UCSD-AML1 (cell line): ENCODE measurements at regions not wholly inside any gene's neighbourhood (a gene's known extent, or its start where the extent isn't known, plus 50 kb on each side); places are given as distances from the start of the nearest gene placed in this dataset.

Source experiments
- DNase-seq: peaks from one replicate; lab custom pipeline; 2025; ENCODE audit not compliant: unreplicated experiment; lab: John Stamatoyannopoulos, UW

GRCh38 chr5:15266229-15266628, 233.8 kb upstream of the FBXL7 start:
- no peak for DNase-seq

DNA sequence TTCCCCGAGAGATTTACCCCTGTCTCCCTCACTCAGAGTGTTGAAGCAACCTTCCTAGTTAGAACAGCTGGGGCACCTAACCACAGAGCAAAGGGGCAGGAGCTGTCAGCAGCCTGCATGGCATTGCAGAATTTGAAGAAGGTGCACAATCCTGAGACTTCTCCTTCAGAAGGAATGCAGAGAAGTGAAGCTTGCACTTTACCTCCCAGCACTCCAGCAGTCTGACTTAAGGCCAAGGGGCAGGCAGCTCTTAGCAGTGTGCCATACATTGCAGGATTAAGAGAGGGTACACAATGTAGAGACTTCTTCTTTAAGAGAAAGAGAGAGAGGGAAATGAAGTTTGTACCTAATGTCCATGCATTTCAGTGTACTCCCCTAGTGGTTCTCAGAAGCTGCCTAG, 236.0 kb upstream of the FBXL7 start:
- DNase-seq, result no peak

DNA sequence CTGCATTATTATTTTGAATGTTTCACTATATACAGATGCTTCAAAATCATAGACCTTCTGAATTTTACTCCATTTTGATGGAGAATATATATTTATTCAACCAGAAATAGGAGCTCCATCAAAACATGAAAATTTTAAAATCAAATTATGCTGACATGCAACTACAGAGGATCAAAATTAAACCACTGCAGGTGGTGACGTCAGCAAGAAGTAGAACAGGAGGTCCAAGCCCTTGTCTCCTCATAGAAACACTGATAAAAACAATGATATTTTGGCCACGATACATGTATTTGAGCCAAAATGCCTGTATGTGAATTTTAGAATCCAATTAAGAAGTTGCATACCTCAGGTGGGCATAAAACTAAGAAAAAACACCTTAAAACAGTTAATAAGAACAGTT, 236.6 kb upstream of the FBXL7 start:
- no peak for DNase-seq

GRCh38 chr5:15261269-15261995, 238.5 kb upstream of the FBXL7 start:
- DNase-seq, result no peak

- DNase-seq, result no peak
Observed at GRCh38 chr5:15260356-15261268, 239.4 kb upstream of the FBXL7 start.

GRCh38 chr5:15256485-15256884, 243.5 kb upstream of the FBXL7 start:
- DNase-seq, result no peak

GRCh38 chr5:15255576-15255975, 244.4 kb upstream of the FBXL7 start:
- no peak for DNase-seq

DNA sequence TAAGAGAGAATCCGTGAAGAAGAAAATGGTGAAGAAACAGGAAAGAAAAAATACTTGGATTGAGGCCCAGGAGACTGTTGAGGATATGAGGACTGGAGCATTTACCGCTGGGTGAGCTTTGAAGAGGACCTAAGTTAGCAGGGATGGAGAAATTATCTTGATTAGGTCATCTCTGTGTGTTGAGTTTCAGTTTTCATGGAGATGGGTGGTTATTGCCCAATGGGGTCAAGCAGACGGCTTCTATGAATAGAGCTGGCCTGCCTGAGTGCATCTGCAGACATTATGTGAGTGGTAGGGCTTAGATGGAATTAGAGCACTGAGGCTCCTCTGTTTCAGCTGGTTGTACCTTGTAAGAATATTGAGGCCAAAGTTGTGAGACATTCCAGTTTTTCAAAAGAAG, 245.4 kb upstream of the FBXL7 start:
- no peak for DNase-seq

GRCh38 chr5:15252331-15252730, 247.6 kb upstream of the FBXL7 start:
- DNase-seq, result no peak

GRCh38 chr5:15249152-15249551, 250.8 kb upstream of the FBXL7 start:
- DNase-seq, result no peak

- DNase-seq, result no peak
Observed at GRCh38 chr5:15248731-15249130, 251.2 kb upstream of the FBXL7 start.

- no peak for DNase-seq
Observed at GRCh38 chr5:15245913-15246312, 254.1 kb upstream of the FBXL7 start.

DNA sequence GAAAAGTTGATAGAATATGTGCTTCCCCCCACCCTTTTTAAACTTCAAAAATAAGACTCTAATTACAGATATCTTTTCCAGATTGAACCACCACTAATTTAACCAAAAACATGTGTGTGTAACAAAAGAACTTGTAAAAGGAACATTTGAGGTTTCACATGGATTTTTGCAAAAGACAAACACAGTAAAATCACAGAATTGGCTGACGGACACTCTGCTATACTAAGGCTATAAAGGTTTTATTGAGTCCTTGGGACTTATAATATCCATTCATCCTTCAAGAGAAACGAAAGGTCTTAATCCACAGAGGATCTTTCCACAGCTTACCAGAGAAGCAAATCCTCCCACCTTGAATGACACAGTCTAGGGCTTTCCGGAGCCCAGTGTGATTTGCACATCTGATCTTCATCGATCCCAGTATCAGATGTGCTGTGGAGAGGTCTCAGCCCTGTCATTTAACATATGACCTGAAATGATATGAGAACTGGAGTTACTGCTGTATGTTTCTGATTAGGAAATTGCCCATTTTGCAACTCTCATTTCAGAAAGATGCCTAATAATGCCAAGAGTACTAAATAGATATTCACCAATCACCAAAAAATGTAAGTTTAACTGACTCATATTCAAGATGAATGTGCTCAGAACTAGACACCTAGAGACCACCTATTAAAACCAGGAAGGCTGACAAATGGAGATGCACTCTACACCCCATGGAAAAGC, 256.5 kb upstream of the FBXL7 start:
- DNase-seq, result no peak

DNA sequence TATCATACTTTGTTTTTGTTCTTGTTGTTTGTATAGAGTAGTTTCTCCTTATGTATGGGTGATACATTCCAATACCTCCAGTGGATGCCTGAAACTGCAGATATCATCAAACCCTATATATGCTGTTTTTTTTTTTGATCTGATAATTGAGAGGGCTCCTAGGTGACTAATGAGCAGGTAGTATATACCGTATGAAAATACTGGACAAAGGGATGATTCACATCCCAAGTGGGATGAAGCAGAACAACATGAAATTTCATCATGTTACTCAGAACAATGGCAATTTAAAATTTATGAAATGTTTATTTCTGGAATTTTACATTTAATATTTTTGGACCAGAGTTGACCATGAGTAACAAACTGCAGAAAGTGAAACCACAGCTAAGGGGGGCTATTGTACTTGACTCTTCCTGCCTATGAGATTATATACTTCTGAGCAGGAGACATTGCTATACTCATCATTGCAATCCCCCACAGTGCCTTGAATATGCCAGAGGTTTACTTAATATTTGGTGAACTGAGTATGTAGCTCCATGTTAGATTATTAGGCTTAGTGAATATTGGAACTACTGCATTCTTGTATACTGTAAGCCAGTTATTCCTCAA, 258.7 kb upstream of the FBXL7 start:
- no peak for DNase-seq

DNA sequence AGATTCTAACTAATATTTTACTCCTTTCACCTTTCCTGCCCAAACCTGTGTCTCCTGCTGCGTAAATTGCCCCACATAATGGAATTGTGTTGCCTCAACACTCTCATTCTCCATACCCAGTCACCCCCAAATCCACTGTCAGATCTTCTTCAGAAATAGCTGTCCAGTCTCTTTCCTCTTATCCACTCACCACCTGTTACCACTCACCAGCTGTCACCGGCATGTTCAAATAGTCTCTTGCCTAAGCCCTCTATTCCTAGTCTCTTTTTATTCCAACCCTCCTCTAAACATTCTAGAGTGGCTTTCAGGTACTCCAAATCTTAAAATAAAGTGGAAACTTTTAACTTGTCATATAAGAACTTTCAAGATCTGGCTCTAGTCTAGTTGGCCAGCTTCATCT, 262.0 kb upstream of the FBXL7 start:
- DNase-seq, result no peak

DNA sequence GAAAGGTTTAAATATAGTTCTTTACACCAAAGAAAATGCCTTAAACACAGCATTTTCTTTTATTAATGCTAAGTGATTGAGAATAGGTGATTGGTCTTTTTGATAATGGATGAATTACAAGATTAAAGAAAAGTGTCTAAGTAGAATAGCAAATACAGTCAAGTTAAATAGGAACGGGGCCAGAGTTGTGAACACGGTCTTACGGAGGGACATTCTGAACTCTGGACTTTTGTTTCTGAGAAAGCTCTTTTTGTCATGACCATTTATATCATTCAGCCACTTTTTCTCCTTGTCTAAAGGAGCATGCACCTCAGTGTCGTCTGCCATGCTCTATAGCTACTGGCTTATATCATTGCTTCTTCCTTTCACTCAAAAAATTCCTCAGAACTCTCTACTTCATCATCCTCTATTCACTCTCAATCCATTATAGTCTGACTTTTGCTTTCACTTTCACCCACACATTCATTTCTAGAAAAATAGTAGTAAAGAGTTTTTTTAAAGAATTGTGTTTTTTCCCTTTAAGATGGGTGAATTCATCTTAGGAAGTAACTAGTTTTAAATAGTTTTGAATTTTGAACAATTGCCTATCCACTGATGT, 263.0 kb upstream of the FBXL7 start:
- DNase-seq, result no peak

DNA sequence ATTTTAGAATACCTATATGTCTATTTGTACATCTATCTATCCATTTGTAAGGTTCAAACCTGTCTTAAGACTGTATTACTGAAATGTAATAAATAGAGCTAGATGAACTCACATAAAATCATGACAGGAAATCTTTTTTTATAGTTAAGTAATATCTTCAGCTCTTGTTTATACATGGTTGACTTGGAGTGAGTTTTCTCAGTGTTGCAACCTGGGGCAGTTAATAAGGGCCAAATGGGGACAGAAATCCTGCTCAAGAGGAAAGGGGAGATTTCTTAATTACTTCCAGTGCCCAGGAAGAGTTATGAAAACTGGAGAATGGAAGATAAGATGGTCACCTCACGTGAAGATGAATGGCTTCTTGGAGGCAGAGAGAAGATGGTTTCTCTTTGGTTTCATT, 265.1 kb upstream of the FBXL7 start:
- no peak for DNase-seq

GRCh38 chr5:15234366-15234765, 265.6 kb upstream of the FBXL7 start:
- no peak for DNase-seq

DNA sequence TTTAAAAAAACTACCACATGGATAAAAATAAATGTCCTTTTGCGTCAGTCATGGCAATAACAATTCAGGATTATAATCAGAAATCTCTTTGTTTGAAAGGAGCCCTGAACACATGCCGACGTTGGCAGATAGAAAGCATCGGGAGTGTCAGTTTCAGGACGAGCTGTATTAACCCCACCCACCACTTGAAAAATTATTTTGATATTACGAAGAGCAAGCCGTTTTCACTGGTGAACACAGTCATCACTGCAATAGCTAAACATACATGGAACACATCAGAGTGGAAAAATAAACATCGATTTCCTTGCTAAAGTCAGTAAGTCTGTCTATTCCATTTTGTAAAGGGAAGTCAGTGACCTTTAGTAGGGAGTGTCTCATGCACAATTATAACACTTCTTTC, 266.4 kb upstream of the FBXL7 start:
- DNase-seq, result no peak

DNA sequence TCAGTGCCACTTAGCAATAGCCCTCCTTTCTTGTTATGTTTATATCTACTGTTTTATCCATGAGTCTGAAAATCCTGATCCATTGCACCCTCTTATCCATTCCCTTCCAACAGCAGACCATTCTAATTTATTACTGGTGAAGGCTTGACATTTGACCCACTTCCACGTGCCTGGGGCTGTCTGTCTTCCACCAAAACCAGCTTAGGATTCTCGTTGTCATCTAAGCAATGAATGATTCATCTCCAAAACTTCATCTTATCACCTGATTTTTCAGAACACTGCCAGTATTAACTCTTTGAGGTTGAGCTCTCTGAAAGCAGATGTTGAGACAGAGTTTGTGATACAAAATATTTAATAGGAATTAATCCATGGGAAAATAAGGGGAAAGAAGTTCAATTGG, 277.8 kb upstream of the FBXL7 start:
- no peak for DNase-seq

- no peak for DNase-seq
Observed at GRCh38 chr5:15220642-15221173, 279.3 kb upstream of the FBXL7 start.
